ENCODE measurements at regions not wholly inside any gene's neighbourhood (a gene's known extent, or its start where the extent isn't known, plus 50 kb on each side); places are given as distances from the start of the nearest gene placed in this dataset.
A peak's percentile ranks its signal among the peaks of the same experiment; 100 is the strongest.

GRCh38 chr1:238409191-238409850 lies 518.6 kb upstream of the ZP4 start:
- DNase-seq (ENCODE audit: low spot score, unreplicated experiment), result no peak
- peaks cover 3% of the 10 kb centered on the region for H3K4me1 Mint-ChIP-seq (ENCODE audit: low read depth)
- H3K36me3 Mint-ChIP-seq (ENCODE audit: insufficient read depth), result no peaks in the 10 kb centered on the region
- H3K27ac Mint-ChIP-seq, result peak overlapping the region; percentile 38
- TF ChIP-seq CTCF (IDR thresholded peaks at IDR 0.05; ENCODE audit: unreplicated experiment), result no peak
- no peaks in the 10 kb centered on the region for H3K27me3 Mint-ChIP-seq
- H3K9me3 Mint-ChIP-seq (ENCODE audit: low read depth), result no peaks in the 10 kb centered on the region
- no peak overlapping the region for H3K4me3 Mint-ChIP-seq (ENCODE audit: low read depth)

- H3K9me3 Mint-ChIP-seq (ENCODE audit: low read depth), result no peaks in the 10 kb centered on the region
- no peak overlapping the region for H3K27ac Mint-ChIP-seq
- peaks cover 3% of the 10 kb centered on the region for H3K4me1 Mint-ChIP-seq (ENCODE audit: low read depth)
- no peaks in the 10 kb centered on the region for H3K36me3 Mint-ChIP-seq (ENCODE audit: insufficient read depth)
- H3K4me3 Mint-ChIP-seq (ENCODE audit: low read depth), result no peak overlapping the region
- no peak for TF ChIP-seq CTCF (IDR thresholded peaks at IDR 0.05; ENCODE audit: unreplicated experiment)
- no peak for DNase-seq (ENCODE audit: low spot score, unreplicated experiment)
- no peaks in the 10 kb centered on the region for H3K27me3 Mint-ChIP-seq
Measured at GRCh38 chr1:238408737-238409136, 518.0 kb upstream of the ZP4 start.

- peaks cover 3% of the 10 kb centered on the region for H3K4me1 Mint-ChIP-seq (ENCODE audit: low read depth)
- no peak overlapping the region for H3K27ac Mint-ChIP-seq
- H3K4me3 Mint-ChIP-seq (ENCODE audit: low read depth), result no peak overlapping the region
- no peak for TF ChIP-seq CTCF (IDR thresholded peaks at IDR 0.05; ENCODE audit: unreplicated experiment)
- H3K27me3 Mint-ChIP-seq, result no peaks in the 10 kb centered on the region
- no peak for DNase-seq (ENCODE audit: low spot score, unreplicated experiment)
- H3K9me3 Mint-ChIP-seq (ENCODE audit: low read depth), result no peaks in the 10 kb centered on the region
- no peaks in the 10 kb centered on the region for H3K36me3 Mint-ChIP-seq (ENCODE audit: insufficient read depth)
Measured at GRCh38 chr1:238406098-238406860, 515.6 kb upstream of the ZP4 start.

- H3K4me1 Mint-ChIP-seq (ENCODE audit: low read depth), result peaks cover 3% of the 10 kb centered on the region
- no peak for DNase-seq (ENCODE audit: low spot score, unreplicated experiment)
- H3K27ac Mint-ChIP-seq, result peak overlapping the region; percentile 15
- H3K36me3 Mint-ChIP-seq (ENCODE audit: insufficient read depth), result no peaks in the 10 kb centered on the region
- no peaks in the 10 kb centered on the region for H3K27me3 Mint-ChIP-seq
- no peak overlapping the region for H3K4me3 Mint-ChIP-seq (ENCODE audit: low read depth)
- no peak for TF ChIP-seq CTCF (IDR thresholded peaks at IDR 0.05; ENCODE audit: unreplicated experiment)
- H3K9me3 Mint-ChIP-seq (ENCODE audit: low read depth), result no peaks in the 10 kb centered on the region
Measured at GRCh38 chr1:238404921-238405320, 514.2 kb upstream of the ZP4 start.

- DNase-seq (ENCODE audit: low spot score, unreplicated experiment), result no peak
- no peak for TF ChIP-seq CTCF (IDR thresholded peaks at IDR 0.05; ENCODE audit: unreplicated experiment)
- H3K27me3 Mint-ChIP-seq, result no peaks in the 10 kb centered on the region
- no peaks in the 10 kb centered on the region for H3K36me3 Mint-ChIP-seq (ENCODE audit: insufficient read depth)
- H3K27ac Mint-ChIP-seq, result peak overlapping the region; percentile 15
- H3K4me1 Mint-ChIP-seq (ENCODE audit: low read depth), result peaks cover 3% of the 10 kb centered on the region
- H3K4me3 Mint-ChIP-seq (ENCODE audit: low read depth), result no peak overlapping the region
- H3K9me3 Mint-ChIP-seq (ENCODE audit: low read depth), result no peaks in the 10 kb centered on the region
Measured at GRCh38 chr1:238404481-238404880, 513.8 kb upstream of the ZP4 start.

Measured in progenitor cell of endocrine pancreas (in vitro differentiated cells).